Hematopoietic multipotent progenitor cell (in vitro differentiated cells): ENCODE measurements at regions not wholly inside any gene's neighbourhood (a gene's known extent, or its start where the extent isn't known, plus 50 kb on each side); places are given as distances from the start of the nearest gene placed in this dataset.
"Not testable (repeated sequence)": the region's sequence is repeated elsewhere in the genome, so short reads cannot be mapped to it uniquely, and the experiment has no call there.

ENCODE experiments used
- DNase-seq, 3 donors: peaks; one replicate each; pipeline ENCODE4 v3.0.0-alpha.2; 2011 to 2015; ENCODE audit warnings: low read depth in 2 of 3, low spot score in 2 of 3

GRCh38 chr1:172912765-172913260 is 137.9 kb downstream of the TNFSF18 start:
- DNase-seq: no peak

- DNase-seq: peak in 1 of 3 donors; percentile 38
Observed at GRCh38 chr1:172914501-172915144, 136.1 kb downstream of the TNFSF18 start.

- peak in 1 of 3 donors; percentile 10 for DNase-seq
Observed at GRCh38 chr1:172915271-172915670, 135.5 kb downstream of the TNFSF18 start.

DNA sequence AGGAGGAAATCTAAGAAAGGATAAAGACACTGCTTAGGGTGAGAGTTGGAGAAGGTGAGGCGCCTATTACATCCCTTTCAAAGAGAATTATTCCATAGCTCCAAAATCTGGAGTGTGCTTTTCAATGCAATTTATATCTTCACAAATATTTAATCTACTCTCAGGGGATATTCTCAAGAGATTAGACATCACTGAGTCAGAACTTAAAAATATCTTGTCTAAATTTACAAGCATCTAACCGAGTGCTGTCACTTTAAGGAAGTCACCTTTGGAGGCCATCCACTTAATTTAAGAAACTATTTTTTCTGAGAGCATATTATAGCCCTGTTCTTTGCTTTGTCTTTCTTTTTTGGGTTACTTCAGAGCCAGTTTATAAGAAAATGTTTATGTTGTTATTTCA is 134.6 kb downstream of the TNFSF18 start:
- DNase-seq: no peak

DNA sequence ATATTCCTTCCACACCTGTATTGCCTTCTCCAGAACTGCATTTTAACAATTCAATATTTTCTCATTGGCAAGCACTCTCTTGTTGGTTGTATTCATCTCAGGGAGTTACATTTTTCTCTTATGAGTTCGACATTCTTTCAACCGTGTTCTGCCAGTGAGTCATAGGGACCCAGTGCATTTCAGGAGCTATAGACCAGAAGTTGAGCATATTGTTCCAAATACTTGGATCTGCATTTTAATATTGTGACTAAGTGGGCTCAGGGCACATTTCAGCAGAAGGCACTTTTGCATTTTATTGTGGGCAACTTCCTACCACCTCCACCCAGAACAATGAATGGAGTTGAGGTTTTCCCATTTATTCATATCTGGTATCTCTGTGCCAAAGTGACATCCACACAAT is 132.8 kb downstream of the TNFSF18 start:
- no peak for DNase-seq

DNA sequence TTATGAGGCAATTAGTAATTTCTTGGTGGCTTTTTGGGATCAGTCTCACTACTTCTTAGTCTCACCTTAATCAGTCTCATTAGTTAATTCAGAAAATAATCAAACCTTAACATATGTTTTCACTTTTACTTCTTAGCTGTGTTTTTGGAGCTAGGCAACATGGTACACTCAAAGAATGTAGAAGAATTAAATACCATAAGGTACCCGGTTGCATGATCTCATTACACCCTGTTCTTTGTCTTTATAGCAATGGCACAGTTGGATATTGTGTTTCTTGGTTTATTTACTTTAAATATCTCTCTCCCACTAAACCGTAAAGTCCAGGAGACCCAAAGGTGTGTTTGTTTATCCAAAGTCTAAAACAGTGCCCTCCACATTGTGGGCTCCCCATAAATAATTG is 132.3 kb downstream of the TNFSF18 start:
- DNase-seq: no peak

DNA sequence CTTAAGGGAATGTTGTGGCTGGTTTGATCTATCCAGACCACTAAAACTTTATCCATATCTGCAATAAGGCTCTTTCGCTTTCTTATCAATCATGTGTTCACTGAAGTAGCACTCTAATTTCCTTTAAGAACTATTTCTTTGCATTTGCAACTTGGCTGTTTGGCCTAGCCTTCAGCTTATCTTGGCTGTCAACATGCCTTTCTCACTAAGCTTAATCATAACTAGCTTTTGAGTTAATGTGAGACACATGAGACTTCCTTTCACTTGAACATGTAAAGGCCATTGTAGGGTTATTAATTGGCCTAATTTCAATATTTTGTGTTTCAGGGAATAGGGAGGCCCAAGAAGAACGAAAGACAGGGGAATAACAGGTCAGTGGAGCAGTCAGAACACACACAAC is 124.7 kb downstream of the TNFSF18 start:
- no peak for DNase-seq

- DNase-seq: no peak
Observed at GRCh38 chr1:172928412-172928811, 122.3 kb downstream of the TNFSF18 start.

GRCh38 chr1:172929006-172929405 is 121.7 kb downstream of the TNFSF18 start:
- no peak for DNase-seq

GRCh38 chr1:172930142-172930541 is 120.6 kb downstream of the TNFSF18 start:
- DNase-seq: no peak

- no peak for DNase-seq
Observed at GRCh38 chr1:172931340-172931739, 119.4 kb downstream of the TNFSF18 start.

DNA sequence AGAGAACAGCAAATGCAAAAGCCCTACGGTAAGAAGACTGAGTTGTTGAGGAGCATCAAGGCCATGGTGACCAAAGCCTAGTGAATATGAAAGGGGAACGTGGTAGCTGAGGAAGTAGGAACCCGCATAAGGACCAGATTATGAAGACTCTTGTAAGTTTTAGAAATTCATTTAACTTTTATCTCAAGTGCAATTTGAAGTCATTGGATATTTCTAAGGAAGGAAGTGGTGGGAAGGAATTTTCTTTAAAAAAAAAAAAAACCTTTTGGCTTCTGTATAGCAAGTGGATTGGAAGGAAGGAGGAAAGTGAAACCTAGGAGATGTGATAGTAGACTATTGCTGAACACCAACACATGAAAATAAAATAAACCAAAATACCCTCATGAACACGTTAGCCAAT is 119.0 kb downstream of the TNFSF18 start:
- no peak for DNase-seq

DNA sequence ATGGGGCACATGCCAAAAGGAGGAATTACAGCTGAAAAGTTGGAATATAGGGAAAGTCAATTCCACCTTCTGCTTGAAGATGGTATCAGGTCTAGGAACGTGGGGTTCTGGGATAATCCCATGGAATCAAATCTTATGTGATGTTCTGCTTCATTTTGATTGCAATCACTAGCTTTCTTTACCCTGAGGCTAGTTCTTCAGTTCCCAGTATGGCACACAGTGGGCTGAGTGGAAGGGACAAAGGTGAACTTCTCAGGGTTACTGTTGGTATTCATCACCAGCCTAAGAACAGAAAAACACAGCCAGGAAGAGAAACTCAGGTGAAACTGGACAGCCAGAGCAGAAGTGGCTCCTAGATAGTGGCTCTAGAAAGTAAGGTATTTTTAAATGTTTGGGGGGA is 117.8 kb downstream of the TNFSF18 start:
- no peak for DNase-seq

- no peak for DNase-seq
Observed at GRCh38 chr1:172934417-172934762, 116.4 kb downstream of the TNFSF18 start.

DNA sequence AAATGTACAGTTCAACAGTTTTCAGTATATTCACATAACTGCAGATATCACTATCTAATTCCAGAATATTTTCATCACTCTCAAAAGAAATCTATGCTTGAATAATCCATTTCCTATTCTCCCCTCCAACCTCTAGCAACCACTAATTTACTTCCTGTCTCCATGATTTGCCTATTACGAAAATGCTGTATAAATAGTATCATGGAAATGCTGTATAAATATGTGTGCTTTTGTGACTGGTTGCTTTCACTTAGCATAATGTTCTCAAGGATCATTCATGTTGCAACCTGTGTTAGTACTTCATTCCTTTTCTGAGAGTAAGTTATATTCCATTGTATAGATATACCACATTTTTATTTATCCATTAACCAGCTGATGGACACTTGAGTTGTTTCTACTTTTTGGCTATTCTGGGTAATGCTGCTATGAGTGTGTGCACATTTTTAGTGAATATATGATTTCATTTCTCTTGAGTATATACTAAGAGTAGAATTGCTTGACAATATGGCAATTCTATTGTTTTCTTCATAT is 115.6 kb downstream of the TNFSF18 start:
- no peak for DNase-seq

GRCh38 chr1:172936088-172936645 is 114.6 kb downstream of the TNFSF18 start:
- DNase-seq: no peak

DNA sequence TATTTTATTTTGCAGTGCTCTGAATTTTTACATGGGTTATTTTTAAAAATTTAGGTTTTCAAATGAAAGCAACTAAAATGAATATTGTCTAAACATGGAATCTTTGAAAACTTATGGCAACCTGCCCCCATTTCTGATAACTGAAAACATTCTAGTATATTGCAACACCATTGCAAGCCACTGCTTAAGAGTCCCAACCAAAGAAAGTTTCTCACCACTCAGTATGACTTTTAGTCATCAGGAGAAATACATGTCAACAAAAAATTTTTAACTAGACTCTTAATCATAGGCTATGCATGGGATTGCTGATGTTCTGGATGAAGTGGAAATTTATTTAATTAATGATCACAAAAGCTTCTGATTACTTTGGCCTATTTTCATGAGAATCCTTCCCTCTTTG is 112.1 kb downstream of the TNFSF18 start:
- DNase-seq: no peak

- peak in 1 of 3 donors; percentile 27 for DNase-seq
Observed at GRCh38 chr1:172939475-172939874, 111.3 kb downstream of the TNFSF18 start.

DNA sequence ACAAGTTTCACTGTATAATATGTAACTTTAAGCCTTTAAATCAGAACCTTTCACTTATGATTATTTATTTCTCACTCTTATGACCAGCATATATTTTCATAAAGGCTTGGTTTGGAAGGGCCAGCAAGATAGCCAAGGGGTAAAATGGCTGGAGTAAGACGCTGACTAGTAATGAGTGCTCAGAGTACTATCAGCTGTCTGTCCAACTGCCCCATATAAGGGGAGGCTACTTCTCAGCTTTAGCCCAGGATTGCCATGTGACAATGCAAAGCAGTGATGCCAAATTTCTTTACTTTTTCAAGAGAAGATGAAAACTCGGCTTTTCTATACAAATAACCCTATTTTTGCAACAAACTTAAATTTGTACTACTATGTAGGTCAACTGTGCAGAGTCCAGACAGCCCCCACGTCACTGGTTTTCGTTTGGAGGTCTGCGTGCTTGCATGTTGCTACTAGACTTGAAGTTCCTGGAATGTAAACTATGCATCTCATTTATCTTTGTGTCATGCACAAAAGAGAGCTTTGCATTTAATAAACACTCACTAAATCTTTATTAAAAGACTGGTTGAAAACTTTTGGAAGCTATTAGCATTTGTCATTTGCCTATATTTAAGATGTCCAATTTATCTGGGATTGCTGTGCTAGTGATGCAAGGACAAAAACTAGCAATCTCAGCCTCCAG is 110.4 kb downstream of the TNFSF18 start:
- DNase-seq: no peak

GRCh38 chr1:172941471-172941870 is 109.3 kb downstream of the TNFSF18 start:
- DNase-seq: no peak

DNA sequence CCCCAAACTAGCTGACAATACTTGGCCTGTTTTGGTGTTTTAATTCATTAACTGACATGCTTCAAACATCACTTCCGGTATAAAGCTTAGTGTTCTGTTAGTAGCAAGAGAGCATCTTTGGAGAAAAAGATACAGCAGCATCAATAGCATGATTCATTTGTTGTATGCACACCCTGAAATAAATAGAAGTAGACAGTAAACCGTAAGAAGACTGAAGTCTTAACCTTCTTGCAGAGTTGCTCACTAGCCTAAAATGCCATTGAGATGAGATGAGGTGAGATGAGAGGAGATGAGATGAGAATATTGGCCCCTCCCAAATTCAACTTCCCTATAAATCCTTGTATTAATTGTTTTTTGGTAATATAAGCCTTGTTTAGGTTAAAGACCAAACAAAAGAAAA is 108.8 kb downstream of the TNFSF18 start:
- no peak for DNase-seq

DNA sequence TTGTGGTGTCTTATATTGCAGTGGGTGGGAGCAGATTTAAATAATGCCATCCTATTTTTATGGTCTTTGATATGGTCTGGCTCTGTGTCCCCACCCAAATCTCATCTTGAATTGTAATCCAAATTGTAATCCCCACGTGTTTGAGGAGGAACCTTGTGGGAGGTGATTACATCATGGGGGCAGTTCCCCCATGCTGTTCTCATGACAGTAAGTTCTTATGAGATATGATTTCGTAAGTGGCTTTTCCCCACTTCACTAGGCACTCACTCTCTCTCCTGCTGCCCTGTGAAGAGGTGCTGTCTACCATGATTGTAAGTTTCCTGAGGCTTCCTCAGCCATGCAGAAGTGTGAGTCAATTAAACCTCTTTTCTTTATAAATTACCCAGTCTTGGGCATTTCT is 107.6 kb downstream of the TNFSF18 start:
- not testable (repeated sequence) for DNase-seq
